GM19468 (cell line): ENCODE measurements at regions not wholly inside any gene's neighbourhood (a gene's known extent, or its start where the extent isn't known, plus 50 kb on each side); places are given as distances from the start of the nearest gene placed in this dataset.
"Not testable (repeated sequence)": the region's sequence is repeated elsewhere in the genome, so short reads cannot be mapped to it uniquely, and the experiment has no call there.

Source experiments
- ATAC-seq: cut with Tn5 transposase; IDR thresholded peaks from one replicate; pipeline ENCODE4 v1.9.1; 2021; ENCODE audit warnings: mild to moderate bottlenecking, moderate library complexity, moderate number of reproducible peaks; ENCODE audit not compliant: unreplicated experiment; ENCODE audit errors: extremely low read depth

GRCh38 chr6:91881791-91882190 is 1294.9 kb upstream of the MAP3K7 start:
- not testable (repeated sequence) for ATAC-seq

- no peak for ATAC-seq
These were observed 1292.6 kb upstream of the MAP3K7 start for GRCh38 chr6:91879386-91879995.

GRCh38 chr6:91877994-91878393 is 1291.1 kb upstream of the MAP3K7 start:
- ATAC-seq, result no peak

GRCh38 chr6:91874971-91875370 is 1288.1 kb upstream of the MAP3K7 start:
- no peak for ATAC-seq

DNA sequence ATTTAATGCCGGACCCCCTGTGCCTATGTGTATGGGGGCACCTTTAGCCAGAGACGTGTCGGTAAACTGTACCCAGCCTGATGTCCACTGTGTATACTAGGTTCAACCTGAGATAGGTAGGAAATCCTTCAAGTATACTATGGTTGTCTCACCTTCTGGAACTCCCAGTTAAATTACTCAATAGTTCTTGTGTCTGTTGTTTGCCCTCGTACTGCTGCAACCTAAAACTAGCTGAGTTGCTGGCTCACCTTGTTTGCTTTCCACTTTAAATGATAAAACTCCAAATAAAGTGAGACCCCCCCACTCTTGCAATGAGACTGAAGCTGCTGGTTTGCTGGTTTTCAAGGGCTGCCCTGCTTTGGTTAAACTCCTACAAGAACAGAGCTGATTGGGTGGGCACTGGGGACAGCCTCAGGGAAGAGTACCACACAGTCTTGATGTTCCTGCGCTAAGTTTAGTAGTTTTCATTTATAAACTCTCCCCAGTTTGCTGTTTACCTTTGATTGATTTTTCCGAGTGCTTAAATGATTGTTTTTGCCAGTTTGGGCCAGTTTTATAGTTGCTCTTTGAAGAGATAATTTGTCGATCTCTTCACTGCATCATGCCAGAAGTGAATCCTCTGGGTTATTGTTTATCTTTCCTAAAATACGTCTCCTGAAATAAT is 1281.8 kb upstream of the MAP3K7 start:
- ATAC-seq, result no peak

DNA sequence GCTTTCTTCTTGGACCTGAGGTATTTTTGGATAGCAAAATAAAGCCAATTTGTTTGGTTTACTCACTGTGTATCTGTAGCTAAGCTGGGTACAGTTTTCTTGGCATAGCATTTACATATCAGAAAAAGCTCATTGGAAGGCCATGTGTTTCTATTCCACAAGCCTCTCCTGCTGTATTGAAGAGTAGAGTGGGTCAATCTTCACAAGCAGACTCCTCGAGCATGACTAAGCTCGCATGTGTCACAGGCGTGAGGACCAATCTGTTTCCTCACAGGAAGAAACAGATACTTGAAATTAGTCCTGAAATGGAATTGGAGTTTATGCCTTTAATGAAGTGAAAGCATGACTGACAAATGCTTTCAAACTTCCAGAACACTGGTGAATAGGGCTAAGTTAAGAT is 1279.0 kb upstream of the MAP3K7 start:
- ATAC-seq, result no peak

DNA sequence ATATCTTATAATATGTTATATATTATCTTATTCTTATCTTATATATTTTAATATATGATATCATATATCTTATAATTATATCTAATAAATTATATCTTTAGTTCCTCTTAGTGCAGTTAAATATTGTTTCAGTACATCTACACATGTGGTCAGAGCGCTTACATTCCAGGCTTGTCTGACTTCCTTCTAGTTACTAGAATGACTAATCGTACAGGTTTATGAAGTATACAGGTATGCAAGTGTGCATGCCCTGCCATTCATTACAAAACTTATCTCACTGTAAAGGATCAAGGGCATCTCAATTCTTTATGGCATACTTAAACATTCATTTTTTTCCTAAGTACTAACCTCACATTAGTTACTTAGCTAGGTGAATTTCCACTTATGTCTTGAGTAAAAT is 1278.0 kb upstream of the MAP3K7 start:
- ATAC-seq, result no peak

GRCh38 chr6:91860541-91861335 is 1273.9 kb upstream of the MAP3K7 start:
- no peak for ATAC-seq

GRCh38 chr6:91852252-91852651 is 1265.4 kb upstream of the MAP3K7 start:
- no peak for ATAC-seq

DNA sequence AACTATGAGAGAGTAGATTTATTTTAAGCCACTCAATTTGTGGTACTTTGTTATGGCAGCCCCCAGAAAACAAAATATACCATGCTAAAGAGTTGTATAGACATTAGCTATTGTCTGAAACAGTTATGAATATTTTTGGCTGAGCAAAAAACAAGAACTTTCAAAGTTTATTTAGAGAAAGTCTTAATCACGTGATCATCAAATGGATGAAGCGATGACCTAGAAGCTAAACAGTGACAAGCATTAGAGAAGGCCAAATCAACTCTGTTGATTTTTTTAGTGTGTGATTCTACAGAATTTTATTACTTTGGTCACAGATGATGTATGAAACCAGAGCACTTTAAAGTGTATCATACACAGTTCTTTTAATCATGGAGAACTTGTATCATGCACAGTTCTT is 1247.9 kb upstream of the MAP3K7 start:
- no peak for ATAC-seq

DNA sequence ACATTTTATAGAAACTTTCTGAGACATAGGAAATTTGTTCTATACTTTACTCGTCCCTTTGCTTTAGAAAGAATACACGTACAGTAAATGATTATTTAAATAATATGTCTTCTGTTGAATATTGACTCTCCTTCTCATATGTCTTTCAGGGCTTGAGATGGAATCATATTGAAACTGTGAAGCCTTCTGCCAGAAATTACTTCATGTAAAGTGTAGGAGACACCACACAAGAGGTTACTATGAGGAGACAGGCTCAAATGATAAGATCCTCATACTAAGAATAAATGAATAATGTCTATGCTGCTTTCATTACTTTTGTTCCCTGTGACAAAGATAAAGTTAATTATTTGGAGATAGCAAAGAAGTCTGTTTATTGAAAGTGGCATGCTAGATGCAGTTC is 1240.3 kb upstream of the MAP3K7 start:
- no peak for ATAC-seq

DNA sequence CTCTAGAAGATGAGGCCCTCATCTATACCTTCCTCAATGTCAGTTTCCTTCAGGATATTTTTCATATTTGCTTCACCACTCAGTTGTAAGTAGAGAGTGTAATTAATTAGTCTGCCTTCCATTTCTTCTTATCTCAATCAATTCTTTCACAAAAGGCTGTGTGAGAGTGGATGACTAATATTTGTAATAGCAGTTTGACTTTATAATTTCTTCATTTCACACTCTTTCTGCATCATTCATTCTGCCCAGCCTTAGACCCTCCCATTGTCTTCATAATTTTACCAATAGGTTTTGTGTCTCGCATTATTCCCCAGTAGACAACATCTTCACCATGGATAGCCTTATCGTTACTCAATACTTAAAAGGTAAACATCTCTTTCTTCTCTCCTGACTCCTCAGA is 1239.3 kb upstream of the MAP3K7 start:
- ATAC-seq, result no peak

DNA sequence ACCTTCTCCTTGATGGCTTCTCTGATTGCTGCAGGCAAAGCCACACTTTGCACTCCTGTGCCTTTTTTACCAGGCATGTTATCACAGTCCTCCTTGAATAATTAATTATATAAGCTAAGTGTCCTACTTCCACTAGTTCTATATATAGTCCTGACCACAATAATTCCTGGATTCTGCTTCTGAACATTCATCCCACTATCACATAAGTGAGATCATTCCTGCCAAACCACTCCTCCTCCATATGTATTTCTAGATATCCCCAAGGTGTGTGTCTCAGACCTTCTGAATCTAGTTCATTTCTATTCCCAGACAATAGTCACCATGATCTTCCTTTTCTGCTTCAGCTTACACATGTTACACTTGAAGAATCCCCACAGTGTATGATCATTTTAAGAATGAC is 1237.5 kb upstream of the MAP3K7 start:
- no peak for ATAC-seq

- no peak for ATAC-seq
These were observed 1235.7 kb upstream of the MAP3K7 start for GRCh38 chr6:91822581-91822980.

- ATAC-seq, result no peak
These were observed 1229.5 kb upstream of the MAP3K7 start for GRCh38 chr6:91816335-91816734.

DNA sequence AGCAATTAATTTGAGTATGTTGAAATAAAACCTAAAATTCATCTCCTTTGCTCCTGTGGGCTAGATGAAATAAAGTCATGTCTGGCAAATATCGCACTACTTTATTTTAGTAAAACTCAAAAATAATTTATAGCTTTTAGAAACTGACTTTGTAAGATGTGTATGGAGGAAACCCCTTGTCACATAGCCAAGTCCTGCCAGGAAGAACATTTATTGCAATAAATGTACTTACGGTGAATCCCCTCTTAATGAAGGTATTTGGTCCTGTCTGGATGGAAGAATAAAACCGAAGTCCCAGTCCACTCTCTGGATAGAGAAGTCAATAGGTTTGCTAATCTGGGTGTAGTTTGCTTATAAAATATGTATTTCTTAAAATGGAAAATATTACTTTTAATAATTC is 1226.8 kb upstream of the MAP3K7 start:
- ATAC-seq, result no peak

GRCh38 chr6:91812596-91813274 is 1225.9 kb upstream of the MAP3K7 start:
- ATAC-seq, result no peak

DNA sequence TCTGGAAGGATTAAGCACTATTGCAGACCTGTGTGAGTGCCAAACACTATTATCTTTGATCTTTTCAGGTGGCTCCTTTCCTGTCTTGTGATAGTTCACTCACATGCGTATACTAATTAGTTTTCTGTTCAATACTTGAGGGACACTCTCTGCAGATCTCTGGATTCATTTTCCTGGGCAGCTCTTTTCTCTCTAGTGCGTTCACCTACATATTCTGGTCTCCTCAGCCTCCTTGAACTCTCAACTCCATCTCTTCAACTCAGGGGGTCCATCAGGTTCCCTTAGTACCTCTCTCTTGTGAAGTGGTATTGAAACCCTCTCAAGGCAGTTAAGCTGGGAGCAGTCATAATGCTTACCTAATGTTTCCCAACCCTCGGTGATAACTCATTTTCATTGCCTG is 1218.1 kb upstream of the MAP3K7 start:
- no peak for ATAC-seq

- ATAC-seq, result no peak
These were observed 1215.6 kb upstream of the MAP3K7 start for GRCh38 chr6:91802431-91802830.

DNA sequence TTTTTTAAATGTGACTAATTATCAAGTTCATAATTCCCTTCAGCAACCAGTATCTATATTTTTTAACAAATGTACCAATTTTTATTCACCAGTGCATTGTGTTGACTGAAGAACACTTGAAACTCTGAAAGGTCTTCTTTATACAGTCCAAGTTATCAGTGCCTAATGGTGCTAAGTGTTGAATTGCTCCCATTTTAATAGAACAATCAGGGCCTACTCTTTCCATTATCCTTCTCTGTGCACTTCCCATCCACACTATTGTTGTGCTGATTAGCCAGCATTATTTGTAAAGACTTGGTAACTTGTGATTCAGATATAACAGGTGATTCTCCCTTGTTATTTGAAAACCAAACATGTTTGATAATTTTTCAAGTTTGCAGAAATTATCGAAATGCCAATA is 1209.7 kb upstream of the MAP3K7 start:
- ATAC-seq, result no peak

- ATAC-seq, result no peak
These were observed 1201.6 kb upstream of the MAP3K7 start for GRCh38 chr6:91788501-91788900.
